Hematopoietic multipotent progenitor cell treated with erythropoietin and hydrocortisone succinate and interleukin-3 and kit ligand, for 17 days (in vitro differentiated cells): ENCODE measurements at regions not wholly inside any gene's neighbourhood (a gene's known extent, or its start where the extent isn't known, plus 50 kb on each side); places are given as distances from the start of the nearest gene placed in this dataset.
"Not testable (repeated sequence)": the region's sequence is repeated elsewhere in the genome, so short reads cannot be mapped to it uniquely, and the experiment has no call there.

Experiments
- DNase-seq: peaks from one replicate; pipeline ENCODE4 v3.0.0-alpha.2; 2015; ENCODE audit warnings: low spot score

GRCh38 chr7:121744319-121744718 is 128.6 kb upstream of the PTPRZ1 start:
- DNase-seq, result no peak

- DNase-seq, result no peak
These were observed 131.1 kb upstream of the PTPRZ1 start for GRCh38 chr7:121741896-121742295.

GRCh38 chr7:121739465-121739864 is 133.5 kb upstream of the PTPRZ1 start:
- DNase-seq, result no peak

- DNase-seq, result no peak
These were observed 142.1 kb upstream of the PTPRZ1 start for GRCh38 chr7:121730869-121731268.

- no peak for DNase-seq
These were observed 158.2 kb upstream of the PTPRZ1 start for GRCh38 chr7:121714559-121715303.

GRCh38 chr7:121712961-121713360 is 160.0 kb upstream of the PTPRZ1 start:
- not testable (repeated sequence) for DNase-seq

GRCh38 chr7:121697731-121698316 is 175.1 kb upstream of the PTPRZ1 start:
- no peak for DNase-seq

GRCh38 chr7:121696954-121697353 is 176.0 kb upstream of the PTPRZ1 start:
- no peak for DNase-seq

- no peak for DNase-seq
These were observed 183.2 kb upstream of the PTPRZ1 start for GRCh38 chr7:121689749-121690148.

GRCh38 chr7:121681700-121682099 is 191.3 kb upstream of the PTPRZ1 start:
- no peak for DNase-seq

- DNase-seq, result no peak
These were observed 196.8 kb upstream of the PTPRZ1 start for GRCh38 chr7:121676168-121676567.

- DNase-seq, result not testable (repeated sequence)
These were observed 198.5 kb upstream of the PTPRZ1 start for GRCh38 chr7:121674455-121674854.

- DNase-seq, result no peak
These were observed 203.8 kb upstream of the PTPRZ1 start for GRCh38 chr7:121669144-121669543.

- DNase-seq, result no peak
These were observed 206.7 kb upstream of the PTPRZ1 start for GRCh38 chr7:121666306-121666705.

GRCh38 chr7:121643320-121643719 is 229.6 kb upstream of the PTPRZ1 start:
- DNase-seq, result no peak

GRCh38 chr7:121639705-121640104 is 233.3 kb upstream of the PTPRZ1 start:
- DNase-seq, result no peak

GRCh38 chr7:121638286-121638685 is 234.7 kb upstream of the PTPRZ1 start:
- no peak for DNase-seq

- DNase-seq, result no peak
These were observed 238.2 kb upstream of the FAM3C start for GRCh38 chr7:121634356-121634755.

GRCh38 chr7:121633186-121633585 is 237.1 kb upstream of the FAM3C start:
- DNase-seq, result no peak

GRCh38 chr7:121624958-121625357 is 228.8 kb upstream of the FAM3C start:
- no peak for DNase-seq

GRCh38 chr7:121623130-121623872 is 227.2 kb upstream of the FAM3C start:
- DNase-seq, result no peak

- DNase-seq, result no peak
These were observed 225.8 kb upstream of the FAM3C start for GRCh38 chr7:121621937-121622336.

GRCh38 chr7:121620953-121621606 is 225.0 kb upstream of the FAM3C start:
- no peak for DNase-seq
